ENCODE measurements at regions not wholly inside any gene's neighbourhood (a gene's known extent, or its start where the extent isn't known, plus 50 kb on each side); places are given as distances from the start of the nearest gene placed in this dataset.

- no peak for TF ChIP-seq ATF3 (IDR thresholded peaks at IDR 0.05)
- TF ChIP-seq ZBTB33 (IDR thresholded peaks at IDR 0.05), result no peak
- TF ChIP-seq RXRA (IDR thresholded peaks at IDR 0.05), result no peak
Observed at GRCh38 chr13:33548069-33548468, 262.5 kb upstream of the STARD13 start (continued).

- no peak for DNase-seq (ENCODE audit: low spot score)
- 96% methylated on average over 3 of the region's 3 CpGs for WGBS
- Histone ChIP-seq H3K27me3 (ENCODE audit: control insufficient read depth in 4 of 4, insufficient read depth in 4 of 4, low read length in 3 of 4) (no peaks in the 10 kb centered on the region), H3K9ac (ENCODE audit: low read depth in 1 of 2, low read length in 2 of 2) (no peak overlapping the region), H3K4me1 (ENCODE audit: control insufficient read depth in 4 of 4, insufficient read depth in 4 of 4, low read length in 3 of 4) (peaks cover 0 to 11% (median 2%) of the 10 kb centered on the region in 4 donors), H3K9me3 (ENCODE audit: control insufficient read depth in 4 of 4, low read length in 3 of 4) (no peaks in the 10 kb centered on the region), H3K4me3 (ENCODE audit: low read depth in 1 of 3, low read length in 3 of 3) (no peak overlapping the region), H3K36me3 (ENCODE audit: control insufficient read depth in 4 of 4, insufficient read depth in 3 of 4, low read depth in 1 of 4, low read length in 3 of 4) (no peaks in the 10 kb centered on the region), H3K27ac (ENCODE audit: low read depth in 1 of 2, low read length in 2 of 2) (no peak overlapping the region)
- TF ChIP-seq HNF4A (conservative IDR thresholded peaks at IDR 0.05), result no peak
- TF ChIP-seq ZBTB33 (IDR thresholded peaks at IDR 0.05), result no peak
- TF ChIP-seq RXRA (IDR thresholded peaks at IDR 0.05), result no peak
- no peak for TF ChIP-seq JUND (IDR thresholded peaks at IDR 0.05)
Observed at GRCh38 chr13:33550276-33550675, 264.7 kb upstream of the STARD13 start.

GRCh38 chr13:33550885-33551284 is 265.3 kb upstream of the STARD13 start:
- Histone ChIP-seq H3K27ac (ENCODE audit: low read depth in 1 of 2, low read length in 2 of 2) (no peak overlapping the region), H3K9ac (ENCODE audit: low read depth in 1 of 2, low read length in 2 of 2) (no peak overlapping the region), H3K27me3 (ENCODE audit: control insufficient read depth in 4 of 4, insufficient read depth in 4 of 4, low read length in 3 of 4) (no peaks in the 10 kb centered on the region), H3K36me3 (ENCODE audit: control insufficient read depth in 4 of 4, insufficient read depth in 3 of 4, low read depth in 1 of 4, low read length in 3 of 4) (no peaks in the 10 kb centered on the region), H3K9me3 (ENCODE audit: control insufficient read depth in 4 of 4, low read length in 3 of 4) (no peaks in the 10 kb centered on the region), H3K4me3 (ENCODE audit: low read depth in 1 of 3, low read length in 3 of 3) (no peak overlapping the region), H3K4me1 (ENCODE audit: control insufficient read depth in 4 of 4, insufficient read depth in 4 of 4, low read length in 3 of 4) (peaks cover 0 to 11% (median 2%) of the 10 kb centered on the region in 4 donors)
- no peak for DNase-seq (ENCODE audit: low spot score)
- TF ChIP-seq MAX (IDR thresholded peaks at IDR 0.05), result no peak
- no peak for TF ChIP-seq ATF3 (IDR thresholded peaks at IDR 0.05)
- TF ChIP-seq ZBTB33 (IDR thresholded peaks at IDR 0.05), result no peak
- TF ChIP-seq TAF1 (conservative IDR thresholded peaks at IDR 0.05), result no peak
- TF ChIP-seq RAD21 (IDR thresholded peaks at IDR 0.05), result no peak
- no peak for TF ChIP-seq HNF4G (IDR thresholded peaks at IDR 0.05)
- TF ChIP-seq NR2F2 (IDR thresholded peaks at IDR 0.05), result no peak
- no peak for TF ChIP-seq SP1 (IDR thresholded peaks at IDR 0.05)
- TF ChIP-seq YY1 (IDR thresholded peaks at IDR 0.05), result no peak
- TF ChIP-seq CTCF (IDR thresholded peaks at IDR 0.05; ENCODE audit: low read depth, low read length, missing input control), result no peak
- no peak for TF ChIP-seq REST (IDR thresholded peaks at IDR 0.05)
- TF ChIP-seq JUND (IDR thresholded peaks at IDR 0.05), result no peak
- TF ChIP-seq EGR1 (IDR thresholded peaks at IDR 0.05; ENCODE audit: low read depth in 2 of 2), result no peak
- no peak for TF ChIP-seq FOXA1 (IDR thresholded peaks at IDR 0.05)
- no peak for TF ChIP-seq FOXA2 (IDR thresholded peaks at IDR 0.05)
- WGBS, result 96% methylated on average over 2 of the region's 2 CpGs
